CD4-positive, alpha-beta T cell (primary cell): ENCODE measurements at regions not wholly inside any gene's neighbourhood (a gene's known extent, or its start where the extent isn't known, plus 50 kb on each side); places are given as distances from the start of the nearest gene placed in this dataset.
"Not testable (repeated sequence)": the region's sequence is repeated elsewhere in the genome, so short reads cannot be mapped to it uniquely, and the experiment has no call there.

Experiments
- ATAC-seq: fragments of 200-7000 bp; cut with Tn5 transposase; one replicate; pipeline ENCODE4 v1.10.0; 2022; ENCODE audit warnings: mild to moderate bottlenecking; ENCODE audit not compliant: poor library complexity
- CTCF ChIA-PET: fragments of 350-600 bp; sonication (Branson Sonifier 250); formaldehyde crosslinking; loops from one replicate; lab custom pipeline; 2021; ENCODE audit warnings: antibody characterized with exemption, inconsistent platforms; lab: Charles Lee
- POLR2A ChIA-PET: fragments of 350-600 bp; sonication (Branson Sonifier 250); formaldehyde crosslinking; loops from one replicate; lab custom pipeline; 2021; ENCODE audit warnings: antibody characterized with exemption, inconsistent platforms; lab: Charles Lee
- DNase-seq, 14 experiments: peaks; one replicate each; pipeline ENCODE4 v3.0.0-alpha.2; 2013 to 2020; ENCODE audit warnings: mixed read lengths in 2 of 14
- H3K27ac ChIP-seq, 2 donors: one replicate each; pipeline versions ENCODE4 v1.5.1 to v1.7.0; 2013; ENCODE audit warnings: low read length in 2 of 2, low read depth in 1 of 2, mild to moderate bottlenecking in 1 of 2
- H3K27me3 ChIP-seq, 2 experiments: 1 replicate in 1 of 2; 2 replicates in 1 of 2; pipeline versions ENCODE4 v1.6.1 to v1.7.0; 2013; ENCODE audit warnings: low read length in 2 of 2, control low read depth in 1 of 2, mild to moderate bottlenecking in 1 of 2, moderate library complexity in 1 of 2; ENCODE audit not compliant: insufficient read depth in 2 of 2, control insufficient read depth in 1 of 2
- H3K36me3 ChIP-seq: one replicate; pipeline ENCODE4 v1.6.1; 2013; ENCODE audit warnings: low read length, control low read depth; ENCODE audit not compliant: insufficient read depth
- H3K4me1 ChIP-seq: one replicate; pipeline ENCODE4 v1.6.1; 2013; ENCODE audit warnings: low read length, control low read depth; ENCODE audit not compliant: insufficient read depth
- H3K4me3 ChIP-seq: one replicate; pipeline ENCODE4 v1.5.1; 2013; ENCODE audit warnings: mild to moderate bottlenecking, low read length, moderate library complexity
- H3K9me3 ChIP-seq, 2 experiments: 1 replicate in 1 of 2; 2 replicates in 1 of 2; pipeline versions ENCODE4 v1.6.1 to v1.7.0; 2013; ENCODE audit warnings: low read length in 2 of 2, mild to moderate bottlenecking in 2 of 2, control low read depth in 1 of 2, moderate library complexity in 1 of 2; ENCODE audit not compliant: control insufficient read depth in 1 of 2, insufficient read depth in 1 of 2
- H3K27ac Mint-ChIP-seq: one replicate; pipeline ENCODE4 v1.8.0; 2020; ENCODE audit warnings: mixed read lengths
- H3K27me3 Mint-ChIP-seq: one replicate; pipeline ENCODE4 v1.8.0; 2021; ENCODE audit warnings: mixed read lengths
- H3K36me3 Mint-ChIP-seq: one replicate; pipeline ENCODE4 v1.8.0; 2021; ENCODE audit warnings: low read depth, mixed read lengths
- H3K4me1 Mint-ChIP-seq: one replicate; pipeline ENCODE4 v1.8.0; 2021; ENCODE audit warnings: low read depth, mixed read lengths
- H3K4me3 Mint-ChIP-seq: one replicate; pipeline ENCODE4 v1.8.0; 2020; ENCODE audit warnings: mild to moderate bottlenecking, mixed read lengths
- H3K9me3 Mint-ChIP-seq: one replicate; pipeline ENCODE4 v1.8.0; 2020; ENCODE audit warnings: mixed read lengths
- CTCF ChIP-seq: fragments of 200-600 bp; IDR thresholded peaks from one replicate; pipeline ENCODE4 v1.8.0; 2022; ENCODE audit warnings: antibody characterized with exemption, mild to moderate bottlenecking
- intact Hi-C, 2 experiments: fragments of 100-400 bp; cut with DNase I in 1 of 2; cut with micrococcal nuclease in 1 of 2; formaldehyde crosslinking; loops; one replicate each; pipeline versions ENCODE4 v1.15.1 to v1.9.0; 2023 to 2025; cut with DNase I, micrococcal nuclease

GRCh38 chr2:188693111-188693510 lies 281.1 kb upstream of the COL3A1 start:
- Histone ChIP-seq H3K4me1 (no peaks in the 10 kb centered on the region), H3K4me3 (no peak overlapping the region), H3K27ac (no peak overlapping the region), H3K9me3 (peaks cover 0 to 5% of the 10 kb centered on the region in 2 experiments), H3K27me3 (no peaks in the 10 kb centered on the region), H3K36me3 (no peaks in the 10 kb centered on the region)
- no peak for TF ChIP-seq CTCF
- Mint-ChIP-seq H3K9me3 (no peaks in the 10 kb centered on the region), H3K27ac (no peak overlapping the region), H3K4me1 (no peaks in the 10 kb centered on the region), H3K4me3 (no peak overlapping the region), H3K36me3 (no peaks in the 10 kb centered on the region), H3K27me3 (no peaks in the 10 kb centered on the region)
- intact Hi-C loops = no loop called here
- no peak for ATAC-seq
- DNase-seq = no peak
- ChIA-PET POLR2A (no interaction called here), CTCF (no interaction called here)

DNA sequence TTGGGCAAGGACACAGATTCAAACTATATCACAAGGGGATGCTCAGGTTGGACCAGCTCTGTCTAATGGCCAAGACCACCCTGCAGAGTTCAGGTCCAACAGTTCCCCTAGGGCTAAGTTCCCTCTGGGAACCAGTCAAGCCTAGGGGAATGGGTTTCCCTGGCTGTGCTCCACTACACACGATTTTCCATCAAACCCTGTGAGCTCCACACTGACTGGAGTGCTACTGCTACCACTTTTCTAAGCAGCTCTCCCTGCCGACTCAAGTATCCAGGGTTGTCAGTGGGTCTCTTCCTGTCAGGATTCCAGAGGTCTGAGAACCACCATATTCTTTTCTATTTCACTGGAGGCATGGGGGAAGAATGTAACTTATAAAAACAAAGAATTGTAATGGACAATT lies 280.4 kb upstream of the COL3A1 start:
- POLR2A ChIA-PET = no interaction called here
- no peak for TF ChIP-seq CTCF
- H3K36me3 ChIP-seq = no peaks in the 10 kb centered on the region

DNA sequence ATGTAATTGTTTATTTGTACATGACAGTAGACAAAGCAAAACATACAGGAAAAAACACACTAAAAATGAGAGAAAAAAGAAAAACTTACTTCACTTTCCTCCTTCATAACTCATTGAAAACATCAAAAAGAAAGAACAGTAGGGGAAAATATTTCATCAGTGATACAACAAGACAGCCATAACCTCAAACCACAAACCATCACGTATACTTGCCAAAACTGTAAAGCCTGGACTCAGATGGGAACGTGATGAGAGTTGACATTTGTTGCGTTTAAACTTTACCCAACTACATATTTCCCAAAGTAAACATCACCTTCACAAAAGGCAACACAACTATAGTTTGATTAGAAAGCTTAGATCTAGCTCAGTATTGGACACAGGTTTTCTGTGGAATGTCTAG lies 278.2 kb upstream of the COL3A1 start:
- peaks cover 0 to 5% of the 10 kb centered on the region in 2 experiments for H3K9me3 ChIP-seq
- no peaks in the 10 kb centered on the region for H3K27me3 Mint-ChIP-seq
- H3K27me3 ChIP-seq = no peaks in the 10 kb centered on the region
- peaks cover 3% of the 10 kb centered on the region for H3K9me3 Mint-ChIP-seq
- H3K27ac Mint-ChIP-seq = no peak overlapping the region
- H3K27ac ChIP-seq = no peak overlapping the region
- no peak overlapping the region for H3K4me3 Mint-ChIP-seq
- intact Hi-C loops = no loop called here
- H3K4me3 ChIP-seq = no peak overlapping the region
- CTCF ChIA-PET = no interaction called here
- ATAC-seq (no peak), DNase-seq (no peak)
- H3K36me3 Mint-ChIP-seq = no peaks in the 10 kb centered on the region
- no peaks in the 10 kb centered on the region for H3K36me3 ChIP-seq
- no peaks in the 10 kb centered on the region for H3K4me1 Mint-ChIP-seq
- no peak for TF ChIP-seq CTCF
- H3K4me1 ChIP-seq = no peaks in the 10 kb centered on the region
- POLR2A ChIA-PET = no interaction called here

More for the DNA sequence above, 280.4 kb upstream of the COL3A1 start:
- Histone ChIP-seq H3K27ac (no peak overlapping the region), H3K9me3 (peaks cover 0 to 5% of the 10 kb centered on the region in 2 experiments), H3K27me3 (no peaks in the 10 kb centered on the region), H3K4me1 (no peaks in the 10 kb centered on the region), H3K4me3 (no peak overlapping the region)
- no peak for DNase-seq
- intact Hi-C loops = no loop called here
- CTCF ChIA-PET = no interaction called here
- ATAC-seq = no peak
- Mint-ChIP-seq H3K36me3 (no peaks in the 10 kb centered on the region), H3K4me3 (no peak overlapping the region), H3K27ac (no peak overlapping the region), H3K4me1 (no peaks in the 10 kb centered on the region), H3K9me3 (peaks cover 3% of the 10 kb centered on the region), H3K27me3 (no peaks in the 10 kb centered on the region)

GRCh38 chr2:188698151-188698550 lies 276.0 kb upstream of the COL3A1 start:
- H3K27me3 Mint-ChIP-seq, H3K4me1 Mint-ChIP-seq, H3K9me3 ChIP-seq, H3K27me3 ChIP-seq, H3K4me3 ChIP-seq, intact Hi-C loops, H3K27ac Mint-ChIP-seq, POLR2A ChIA-PET, H3K36me3 Mint-ChIP-seq, H3K4me1 ChIP-seq, CTCF ChIA-PET, DNase-seq, H3K9me3 Mint-ChIP-seq, ATAC-seq, H3K4me3 Mint-ChIP-seq, H3K36me3 ChIP-seq, H3K27ac ChIP-seq: not testable (repeated sequence)
